GM23338 (cell line): ENCODE measurements at regions not wholly inside any gene's neighbourhood (a gene's known extent, or its start where the extent isn't known, plus 50 kb on each side); places are given as distances from the start of the nearest gene placed in this dataset.
A peak's percentile ranks its signal among the peaks of the same experiment; 100 is the strongest.

Source experiments
- ATAC-seq: fragments of 200-7000 bp; cut with Tn5 transposase; 3 replicates; pipeline ENCODE4 v1.9.1; 2020
- DNase-seq: peaks from one replicate; pipeline ENCODE4 v3.0.0-alpha.2; 2015; ENCODE audit warnings: low spot score
- H2AFZ ChIP-seq: fragments of 200-600 bp; sonication (generic); 2 replicates; pipeline ENCODE4 v1.8.0; 2016; ENCODE audit warnings: antibody characterized with exemption, mild to moderate bottlenecking, moderate library complexity
- H3F3A ChIP-seq: fragments of 200-600 bp; sonication (generic); replicated peaks from 2 replicates; pipeline ENCODE4 v1.8.0; 2017; ENCODE audit warnings: antibody characterized with exemption, mixed run types, low read depth
- H3K27ac ChIP-seq: fragments of 200-600 bp; sonication (generic); 2 replicates; pipeline ENCODE4 v1.6.1; 2016; ENCODE audit warnings: low read depth
- H3K27me3 ChIP-seq: fragments of 200-600 bp; sonication (generic); 2 replicates; pipeline ENCODE4 v1.8.0; 2016; ENCODE audit warnings: mild to moderate bottlenecking, mixed run types, moderate library complexity; ENCODE audit not compliant: insufficient read depth
- H3K36me3 ChIP-seq: fragments of 200-600 bp; sonication (generic); 2 replicates; pipeline ENCODE4 v1.8.0; 2016; ENCODE audit warnings: mild to moderate bottlenecking; ENCODE audit not compliant: insufficient read depth
- H3K4me1 ChIP-seq: fragments of 200-600 bp; sonication (generic); 2 replicates; pipeline ENCODE4 v1.8.0; 2016; ENCODE audit warnings: mild to moderate bottlenecking, moderate library complexity; ENCODE audit not compliant: insufficient read depth
- H3K4me2 ChIP-seq: fragments of 200-600 bp; sonication (generic); 2 replicates; pipeline ENCODE4 v1.7.1; 2017; ENCODE audit warnings: mixed run types
- H3K4me3 ChIP-seq: fragments of 200-600 bp; sonication (generic); 2 replicates; pipeline ENCODE4 v1.6.1; 2016; ENCODE audit warnings: mixed run types
- H3K79me2 ChIP-seq: fragments of 200-600 bp; sonication (generic); replicated peaks from 2 replicates; pipeline ENCODE4 v1.8.0; 2017; ENCODE audit warnings: mild to moderate bottlenecking; ENCODE audit not compliant: insufficient read depth
- H3K9me2 ChIP-seq: fragments of 200-600 bp; sonication (generic); 2 replicates; pipeline ENCODE4 v1.8.0; 2017; ENCODE audit not compliant: insufficient read depth
- H4K20me1 ChIP-seq: fragments of 200-600 bp; sonication (generic); replicated peaks from 2 replicates; pipeline ENCODE4 v1.8.0; 2017; ENCODE audit warnings: mild to moderate bottlenecking; ENCODE audit not compliant: insufficient read depth
- H3K27ac Mint-ChIP-seq: 2 replicates; pipeline ENCODE4 v1.8.0; 2020; ENCODE audit warnings: inconsistent platforms, mild to moderate bottlenecking, moderate library complexity, mixed read lengths
- H3K27me3 Mint-ChIP-seq: 3 replicates; pipeline ENCODE4 v1.8.0; 2022; ENCODE audit warnings: low read depth, mild to moderate bottlenecking, moderate library complexity, mixed read lengths, inconsistent platforms; ENCODE audit not compliant: insufficient read depth, poor library complexity
- H3K36me3 Mint-ChIP-seq: 3 replicates; pipeline ENCODE4 v1.8.0; 2021; ENCODE audit warnings: low read depth, mild to moderate bottlenecking, inconsistent platforms, moderate library complexity, mixed read lengths
- H3K4me1 Mint-ChIP-seq: 3 replicates; pipeline ENCODE4 v1.8.0; 2020; ENCODE audit warnings: mild to moderate bottlenecking, inconsistent platforms, mixed read lengths
- H3K4me3 Mint-ChIP-seq: 3 replicates; pipeline ENCODE4 v1.8.0; 2021; ENCODE audit warnings: moderate library complexity, mild to moderate bottlenecking, inconsistent platforms, mixed read lengths
- H3K9me3 Mint-ChIP-seq: 3 replicates; pipeline ENCODE4 v1.8.0; 2020; ENCODE audit warnings: moderate library complexity, mild to moderate bottlenecking, inconsistent platforms, mixed read lengths
- CREB1 ChIP-seq: fragments of 250-450 bp; sonication (Bioruptor Pico); IDR thresholded peaks from 2 replicates; pipeline ENCODE4 v1.5.0; 2020; ENCODE audit warnings: low read depth, mild to moderate bottlenecking, moderate library complexity
- ETS1 ChIP-seq: IDR thresholded peaks from 2 replicates; pipeline ENCODE4 v1.6.1; 2016; ENCODE audit warnings: antibody characterized with exemption
- EZH2 ChIP-seq: fragments of 200-600 bp; sonication (generic); IDR thresholded peaks from one replicate; pipeline ENCODE4 v1.8.0; 2017; ENCODE audit warnings: antibody characterized with exemption, mild to moderate bottlenecking, low read depth; ENCODE audit not compliant: unreplicated experiment
- EZH2phosphoT487 ChIP-seq: fragments of 200-600 bp; sonication (generic); IDR thresholded peaks from one replicate; pipeline ENCODE4 v1.8.1; 2018; ENCODE audit warnings: antibody characterized with exemption; ENCODE audit not compliant: unreplicated experiment
- JUNB ChIP-seq: IDR thresholded peaks from one replicate; pipeline ENCODE4 v1.6.1; 2016; ENCODE audit warnings: antibody characterized with exemption; ENCODE audit not compliant: unreplicated experiment
- NANOG ChIP-seq: IDR thresholded peaks from 2 replicates; pipeline ENCODE4 v1.6.1; 2016; ENCODE audit warnings: antibody characterized with exemption, borderline replicate concordance
- POLR2AphosphoS5 ChIP-seq: IDR thresholded peaks from 2 replicates; pipeline ENCODE4 v1.6.1; 2016; ENCODE audit warnings: antibody characterized with exemption, low read depth
- REST ChIP-seq: IDR thresholded peaks from one replicate; pipeline ENCODE4 v1.6.1; 2018; ENCODE audit warnings: antibody characterized with exemption; ENCODE audit not compliant: unreplicated experiment
- STAT1 ChIP-seq: IDR thresholded peaks from one replicate; pipeline ENCODE4 v1.6.1; 2016; ENCODE audit warnings: antibody characterized with exemption; ENCODE audit not compliant: unreplicated experiment
- ZNF114 ChIP-seq: fragments of 250-450 bp; sonication (Bioruptor Pico); IDR thresholded peaks from 2 replicates; pipeline ENCODE4 v1.5.0; 2020; ENCODE audit warnings: mild to moderate bottlenecking, moderate library complexity
- ZNF331 ChIP-seq: fragments of 250-450 bp; sonication (Bioruptor Pico); IDR thresholded peaks from 2 replicates; pipeline ENCODE4 v1.5.0; 2020; ENCODE audit warnings: low read depth, mild to moderate bottlenecking, moderate library complexity
- ZNF462 ChIP-seq: fragments of 250-450 bp; sonication (Bioruptor Pico); IDR thresholded peaks from 2 replicates; pipeline ENCODE4 v1.5.0; 2020; ENCODE audit warnings: mild to moderate bottlenecking, moderate library complexity
- TF ChIP-seq, protein P1 (sequence below), 2 experiments: fragments of 200-600 bp in 1 of 2; sonication (generic) in 1 of 2; conservative IDR thresholded peaks; 2 replicates each; pipeline versions ENCODE4 v1.5.1 to v1.6.1; 2016 to 2017; ENCODE audit warnings: antibody characterized with exemption in 2 of 2, low read depth in 2 of 2, mild to moderate bottlenecking in 2 of 2, moderate library complexity in 1 of 2

GRCh38 chr1:30310966-30311742 lies 412.2 kb downstream of the MATN1 start:
- Histone ChIP-seq H3K4me1 (no peaks in the 10 kb centered on the region), H2AFZ (peak overlapping the region; percentile 59; the same call in 1 of the 2 replicates), H3F3A (no peaks in the 10 kb centered on the region), H4K20me1 (no peaks in the 10 kb centered on the region), H3K27me3 (no peaks in the 10 kb centered on the region), H3K79me2 (no peaks in the 10 kb centered on the region), H3K9me2 (no peaks in the 10 kb centered on the region), H3K36me3 (no peaks in the 10 kb centered on the region), H3K27ac (no peak overlapping the region), H3K4me2 (no peak overlapping the region), H3K4me3 (no peak overlapping the region)
- Mint-ChIP-seq H3K9me3 (peaks cover under 1% of the 10 kb centered on the region; the same call in 1 of the 3 replicates), H3K4me3 (no peak overlapping the region), H3K27me3 (peaks cover 8% of the 10 kb centered on the region), H3K36me3 (no peaks in the 10 kb centered on the region), H3K27ac (no peak overlapping the region), H3K4me1 (peaks cover 4% of the 10 kb centered on the region; the same call in 2 of the 3 replicates)
- no peak for ATAC-seq
- no peak for TF ChIP-seq NANOG
- TF ChIP-seq, protein P1, sequence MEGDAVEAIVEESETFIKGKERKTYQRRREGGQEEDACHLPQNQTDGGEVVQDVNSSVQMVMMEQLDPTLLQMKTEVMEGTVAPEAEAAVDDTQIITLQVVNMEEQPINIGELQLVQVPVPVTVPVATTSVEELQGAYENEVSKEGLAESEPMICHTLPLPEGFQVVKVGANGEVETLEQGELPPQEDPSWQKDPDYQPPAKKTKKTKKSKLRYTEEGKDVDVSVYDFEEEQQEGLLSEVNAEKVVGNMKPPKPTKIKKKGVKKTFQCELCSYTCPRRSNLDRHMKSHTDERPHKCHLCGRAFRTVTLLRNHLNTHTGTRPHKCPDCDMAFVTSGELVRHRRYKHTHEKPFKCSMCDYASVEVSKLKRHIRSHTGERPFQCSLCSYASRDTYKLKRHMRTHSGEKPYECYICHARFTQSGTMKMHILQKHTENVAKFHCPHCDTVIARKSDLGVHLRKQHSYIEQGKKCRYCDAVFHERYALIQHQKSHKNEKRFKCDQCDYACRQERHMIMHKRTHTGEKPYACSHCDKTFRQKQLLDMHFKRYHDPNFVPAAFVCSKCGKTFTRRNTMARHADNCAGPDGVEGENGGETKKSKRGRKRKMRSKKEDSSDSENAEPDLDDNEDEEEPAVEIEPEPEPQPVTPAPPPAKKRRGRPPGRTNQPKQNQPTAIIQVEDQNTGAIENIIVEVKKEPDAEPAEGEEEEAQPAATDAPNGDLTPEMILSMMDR (conservative IDR thresholded peaks at IDR 0.05; ENCODE audit: low read depth in 2 of 2) = no peak
- TF ChIP-seq EZH2phosphoT487 = no peak
- TF ChIP-seq EZH2 = no peak
- TF ChIP-seq ETS1 = no peak
- no peak for TF ChIP-seq POLR2AphosphoS5
- no peak for TF ChIP-seq ZNF462
- TF ChIP-seq REST = no peak
- TF ChIP-seq ZNF114 (CRISPR knock-in tag) = no peak
- no peak for TF ChIP-seq ZNF331
- TF ChIP-seq CREB1 (CRISPR knock-in tag) = no peak
- TF ChIP-seq STAT1 = no peak
- no peak for TF ChIP-seq JUNB
- no peak for DNase-seq
